ENCODE measurements at regions not wholly inside any gene's neighbourhood (a gene's known extent, or its start where the extent isn't known, plus 50 kb on each side); places are given as distances from the start of the nearest gene placed in this dataset.

DNA sequence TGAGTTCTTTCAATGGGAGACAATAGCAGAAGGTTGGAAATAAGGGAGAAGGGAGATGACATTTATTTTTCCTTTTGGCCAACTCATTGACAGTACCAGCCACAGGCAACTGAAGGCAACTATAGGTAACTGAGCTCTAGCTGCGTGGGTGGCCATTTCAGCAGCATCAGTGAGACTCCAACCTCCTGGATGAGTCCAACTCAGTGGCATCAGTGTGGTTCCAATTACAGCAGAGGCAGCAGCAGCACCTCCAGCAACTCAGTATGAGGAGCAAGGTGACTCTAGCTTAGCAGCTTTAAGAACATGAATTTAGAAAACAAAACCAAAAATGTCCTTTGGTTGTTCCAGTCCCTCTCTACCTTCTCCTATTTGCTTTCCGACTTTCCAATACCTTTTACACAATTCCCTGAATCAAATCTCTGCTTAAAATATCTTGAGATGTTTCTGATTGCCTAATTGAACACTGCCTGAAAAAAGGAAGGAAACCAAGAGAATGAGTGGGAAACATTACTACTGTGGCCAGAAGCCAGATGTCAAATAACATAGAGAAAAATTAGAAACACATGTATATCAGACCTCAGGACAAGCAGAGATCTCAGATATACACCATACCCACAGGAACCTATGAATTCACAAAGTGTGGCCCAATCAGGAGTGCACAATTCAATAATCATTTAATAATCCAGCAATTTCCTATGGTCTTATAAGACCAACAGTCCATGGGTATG lies 166.5 kb upstream of the RORB start:
- TF ChIP-seq, protein P1, sequence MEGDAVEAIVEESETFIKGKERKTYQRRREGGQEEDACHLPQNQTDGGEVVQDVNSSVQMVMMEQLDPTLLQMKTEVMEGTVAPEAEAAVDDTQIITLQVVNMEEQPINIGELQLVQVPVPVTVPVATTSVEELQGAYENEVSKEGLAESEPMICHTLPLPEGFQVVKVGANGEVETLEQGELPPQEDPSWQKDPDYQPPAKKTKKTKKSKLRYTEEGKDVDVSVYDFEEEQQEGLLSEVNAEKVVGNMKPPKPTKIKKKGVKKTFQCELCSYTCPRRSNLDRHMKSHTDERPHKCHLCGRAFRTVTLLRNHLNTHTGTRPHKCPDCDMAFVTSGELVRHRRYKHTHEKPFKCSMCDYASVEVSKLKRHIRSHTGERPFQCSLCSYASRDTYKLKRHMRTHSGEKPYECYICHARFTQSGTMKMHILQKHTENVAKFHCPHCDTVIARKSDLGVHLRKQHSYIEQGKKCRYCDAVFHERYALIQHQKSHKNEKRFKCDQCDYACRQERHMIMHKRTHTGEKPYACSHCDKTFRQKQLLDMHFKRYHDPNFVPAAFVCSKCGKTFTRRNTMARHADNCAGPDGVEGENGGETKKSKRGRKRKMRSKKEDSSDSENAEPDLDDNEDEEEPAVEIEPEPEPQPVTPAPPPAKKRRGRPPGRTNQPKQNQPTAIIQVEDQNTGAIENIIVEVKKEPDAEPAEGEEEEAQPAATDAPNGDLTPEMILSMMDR (conservative IDR thresholded peaks at IDR 0.05; ENCODE audit: low read length) = no peak
- no peak for TF ChIP-seq EZH2phosphoT487 (IDR thresholded peaks at IDR 0.05; ENCODE audit: borderline replicate concordance)

All from Loucy (cell line).